LNCAP (cell line): ENCODE measurements at regions not wholly inside any gene's neighbourhood (a gene's known extent, or its start where the extent isn't known, plus 50 kb on each side); places are given as distances from the start of the nearest gene placed in this dataset.

Source experiments
- CTCF ChIP-seq: fragments of 450-650 bp; IDR thresholded peaks from 2 replicates; pipeline ENCODE4 v1.5.1; 2017; ENCODE audit warnings: mild to moderate bottlenecking

- TF ChIP-seq CTCF = no peak
Measured at GRCh38 chr15:69537901-69538300, 85.3 kb downstream of the RPLP1 start.

- TF ChIP-seq CTCF = no peak
Measured at GRCh38 chr15:69538379-69538778, 85.8 kb downstream of the RPLP1 start.

GRCh38 chr15:69539345-69539744 is 86.7 kb downstream of the RPLP1 start:
- no peak for TF ChIP-seq CTCF

GRCh38 chr15:69540622-69541021 is 88.0 kb downstream of the RPLP1 start:
- no peak for TF ChIP-seq CTCF

GRCh38 chr15:69542028-69542427 is 89.4 kb downstream of the RPLP1 start:
- no peak for TF ChIP-seq CTCF

- no peak for TF ChIP-seq CTCF
Measured at GRCh38 chr15:69543681-69544364, 91.2 kb downstream of the RPLP1 start.

- no peak for TF ChIP-seq CTCF
Measured at GRCh38 chr15:69544365-69545113, 91.9 kb downstream of the RPLP1 start.
